Tibial artery (tissue), 4 donors: ENCODE measurements at regions not wholly inside any gene's neighbourhood (a gene's known extent, or its start where the extent isn't known, plus 50 kb on each side); places are given as distances from the start of the nearest gene placed in this dataset.
"Not testable (repeated sequence)": the region's sequence is repeated elsewhere in the genome, so short reads cannot be mapped to it uniquely, and the experiment has no call there.

Experiments
- DNase-seq, 2 donors: peaks; one replicate each; pipeline ENCODE4 v3.0.0-alpha.2; 2019
- H3K27ac ChIP-seq, 2 donors: fragments of 200-600 bp; sonication (generic) in 1 of 2; 1 replicate in 1 of 2; 2 replicates in 1 of 2; pipeline ENCODE4 v1.5.1; 2018 to 2019; ENCODE audit warnings: mild to moderate bottlenecking in 1 of 2
- H3K27me3 ChIP-seq, 2 donors: fragments of 200-600 bp; sonication (generic) in 1 of 2; one replicate each; pipeline versions ENCODE4 v1.5.1 to v1.6.0; 2016 to 2019
- H3K36me3 ChIP-seq, 3 donors: fragments of 200-600 bp; sonication (generic) in 2 of 3; one replicate each; pipeline ENCODE4 v1.5.1; 2016 to 2019; ENCODE audit warnings: mild to moderate bottlenecking in 2 of 3
- H3K4me1 ChIP-seq, 4 donors: fragments of 200-600 bp; sonication (generic) in 2 of 4; 1 replicate in 3 of 4; 2 replicates in 1 of 4; pipeline ENCODE4 v1.5.1; 2016 to 2019
- H3K4me3 ChIP-seq, 2 donors: fragments of 200-600 bp; sonication (generic) in 1 of 2; 1 replicate in 1 of 2; 2 replicates in 1 of 2; pipeline ENCODE4 v1.5.1; 2018 to 2019; ENCODE audit warnings: mild to moderate bottlenecking in 2 of 2
- H3K9me3 ChIP-seq, 3 donors: fragments of 200-600 bp; sonication (generic) in 1 of 3; one replicate each; pipeline ENCODE4 v1.5.1; 2016 to 2019
- intact Hi-C: fragments of 100-400 bp; cut with DNase I; formaldehyde crosslinking; loops from one replicate; pipeline ENCODE4 v1.15.0; 2023; ENCODE audit warnings: low total_unique reads
- TF ChIP-seq, protein P1 (sequence below), 2 experiments: fragments of 200-600 bp in 1 of 2; fragments of 450-650 bp in 1 of 2; IDR thresholded peaks; one replicate each; pipeline ENCODE4 v1.5.1; 2017 to 2019; ENCODE audit warnings: antibody characterized with exemption in 2 of 2, mild to moderate bottlenecking in 1 of 2, moderate library complexity in 1 of 2

DNA sequence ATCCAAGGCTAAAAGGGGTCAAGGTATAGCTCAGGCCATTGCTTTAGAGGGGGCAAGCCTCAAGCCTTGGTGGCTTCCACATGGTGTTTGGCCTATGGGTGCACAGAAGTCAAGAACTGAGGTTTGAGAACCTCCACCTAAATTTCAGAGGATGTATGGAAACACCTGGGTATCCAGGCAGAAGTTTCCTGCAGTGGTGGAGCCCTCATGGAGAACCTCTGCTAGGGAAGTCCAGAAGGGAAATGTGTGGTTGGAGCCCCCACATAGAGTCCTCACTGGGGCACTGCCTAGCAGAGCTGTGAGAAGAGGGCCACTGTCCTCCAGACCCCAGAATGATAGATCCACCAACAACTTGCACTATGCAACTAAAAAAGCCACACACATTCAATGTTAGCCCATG, 678.7 kb upstream of the ADGRB3 start:
- Histone ChIP-seq H3K27ac (no peak overlapping the region), H3K4me1 (no peaks in the 10 kb centered on the region), H3K4me3 (no peak overlapping the region), H3K27me3 (no peaks in the 10 kb centered on the region), H3K9me3 (peaks cover 0 to 8% (median 0%) of the 10 kb centered on the region in 3 donors), H3K36me3 (no peaks in the 10 kb centered on the region)
- intact Hi-C loops, result no loop called here
- no peak for DNase-seq
- TF ChIP-seq, protein P1, sequence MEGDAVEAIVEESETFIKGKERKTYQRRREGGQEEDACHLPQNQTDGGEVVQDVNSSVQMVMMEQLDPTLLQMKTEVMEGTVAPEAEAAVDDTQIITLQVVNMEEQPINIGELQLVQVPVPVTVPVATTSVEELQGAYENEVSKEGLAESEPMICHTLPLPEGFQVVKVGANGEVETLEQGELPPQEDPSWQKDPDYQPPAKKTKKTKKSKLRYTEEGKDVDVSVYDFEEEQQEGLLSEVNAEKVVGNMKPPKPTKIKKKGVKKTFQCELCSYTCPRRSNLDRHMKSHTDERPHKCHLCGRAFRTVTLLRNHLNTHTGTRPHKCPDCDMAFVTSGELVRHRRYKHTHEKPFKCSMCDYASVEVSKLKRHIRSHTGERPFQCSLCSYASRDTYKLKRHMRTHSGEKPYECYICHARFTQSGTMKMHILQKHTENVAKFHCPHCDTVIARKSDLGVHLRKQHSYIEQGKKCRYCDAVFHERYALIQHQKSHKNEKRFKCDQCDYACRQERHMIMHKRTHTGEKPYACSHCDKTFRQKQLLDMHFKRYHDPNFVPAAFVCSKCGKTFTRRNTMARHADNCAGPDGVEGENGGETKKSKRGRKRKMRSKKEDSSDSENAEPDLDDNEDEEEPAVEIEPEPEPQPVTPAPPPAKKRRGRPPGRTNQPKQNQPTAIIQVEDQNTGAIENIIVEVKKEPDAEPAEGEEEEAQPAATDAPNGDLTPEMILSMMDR (IDR thresholded peaks at IDR 0.05), result no peak

DNA sequence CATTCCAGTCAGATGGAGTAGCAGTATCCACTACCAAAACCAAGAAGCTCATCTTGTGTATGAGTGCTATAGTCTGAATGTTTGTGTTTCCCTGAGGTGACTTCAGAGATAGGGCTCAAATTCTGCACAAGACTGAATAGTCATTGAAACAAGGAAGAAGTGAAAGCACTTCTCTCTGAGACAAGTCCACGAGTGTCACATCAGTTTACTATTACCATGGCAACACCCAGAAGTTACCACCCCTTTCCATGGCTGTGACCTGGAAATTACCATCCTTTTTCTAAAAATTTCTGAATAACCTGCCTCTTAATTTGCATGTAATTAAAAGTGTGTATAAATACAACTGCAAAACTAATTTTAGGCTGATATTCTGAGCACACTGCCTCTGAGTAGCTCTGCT, 682.1 kb upstream of the ADGRB3 start:
- no peaks in the 10 kb centered on the region for H3K27me3 ChIP-seq
- intact Hi-C loops, result no loop called here

GRCh38 chr6:67952121-67952520, 683.0 kb upstream of the ADGRB3 start:
- peaks cover 0 to 8% (median 0%) of the 10 kb centered on the region in 3 donors for H3K9me3 ChIP-seq
- H3K27ac ChIP-seq, result no peak overlapping the region
- H3K4me1 ChIP-seq, result no peaks in the 10 kb centered on the region
- H3K4me3 ChIP-seq, result no peak overlapping the region
- DNase-seq, result no peak
- TF ChIP-seq, protein P1 (IDR thresholded peaks at IDR 0.05), result no peak
- intact Hi-C loops, result no loop called here
- H3K27me3 ChIP-seq, result no peaks in the 10 kb centered on the region
- H3K36me3 ChIP-seq, result no peaks in the 10 kb centered on the region

More for the DNA sequence above, 682.1 kb upstream of the ADGRB3 start:
- no peaks in the 10 kb centered on the region for H3K4me1 ChIP-seq
- DNase-seq, result no peak
- H3K36me3 ChIP-seq, result no peaks in the 10 kb centered on the region
- TF ChIP-seq, protein P1 (IDR thresholded peaks at IDR 0.05), result no peak
- H3K4me3 ChIP-seq, result no peak overlapping the region
- no peak overlapping the region for H3K27ac ChIP-seq
- peaks cover 0 to 8% (median 0%) of the 10 kb centered on the region in 3 donors for H3K9me3 ChIP-seq

- intact Hi-C loops, H3K27ac ChIP-seq, H3K9me3 ChIP-seq, H3K4me3 ChIP-seq, DNase-seq, H3K4me1 ChIP-seq, H3K27me3 ChIP-seq, H3K36me3 ChIP-seq: not testable (repeated sequence)
Measured at GRCh38 chr6:67947762-67948161, 687.3 kb upstream of the ADGRB3 start.

GRCh38 chr6:67935976-67936477, 699.1 kb upstream of the ADGRB3 start:
- TF ChIP-seq, protein P1 (IDR thresholded peaks at IDR 0.05), result no peak
- DNase-seq, result no peak
- Histone ChIP-seq H3K4me1 (no peaks in the 10 kb centered on the region), H3K36me3 (no peaks in the 10 kb centered on the region), H3K9me3 (no peaks in the 10 kb centered on the region), H3K4me3 (no peak overlapping the region), H3K27me3 (no peaks in the 10 kb centered on the region), H3K27ac (no peak overlapping the region)
- intact Hi-C loops, result no loop called here

GRCh38 chr6:67933278-67933677, 701.8 kb upstream of the ADGRB3 start:
- H3K9me3 ChIP-seq, result no peaks in the 10 kb centered on the region
- H3K36me3 ChIP-seq, result no peaks in the 10 kb centered on the region
- intact Hi-C loops, result no loop called here
- H3K4me3 ChIP-seq, result no peak overlapping the region
- no peak overlapping the region for H3K27ac ChIP-seq
- H3K4me1 ChIP-seq, result no peaks in the 10 kb centered on the region
- TF ChIP-seq, protein P1 (IDR thresholded peaks at IDR 0.05), result no peak
- H3K27me3 ChIP-seq, result no peaks in the 10 kb centered on the region
- no peak for DNase-seq

DNA sequence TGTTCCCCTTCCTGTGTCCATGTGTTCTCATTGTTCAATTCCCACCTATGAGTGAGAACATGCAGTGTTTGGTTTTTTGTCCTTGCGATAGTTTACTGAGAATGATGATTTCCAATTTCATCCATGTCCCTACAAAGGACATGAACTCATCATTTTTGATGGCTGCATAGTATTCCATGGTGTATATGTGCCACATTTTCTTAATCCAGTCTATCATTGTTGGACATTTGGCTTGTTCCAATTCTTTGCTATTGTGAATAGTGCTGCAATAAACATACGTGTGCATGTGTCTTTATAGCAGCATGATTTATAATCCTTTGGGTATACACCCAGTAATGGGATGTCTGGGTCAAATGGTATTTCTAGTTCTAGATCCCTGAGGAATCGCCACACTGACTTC, 712.5 kb upstream of the ADGRB3 start:
- H3K9me3 ChIP-seq, H3K27ac ChIP-seq, H3K27me3 ChIP-seq, DNase-seq, H3K4me1 ChIP-seq, H3K4me3 ChIP-seq, intact Hi-C loops, H3K36me3 ChIP-seq: not testable (repeated sequence)

GRCh38 chr6:67920040-67920439, 715.0 kb upstream of the ADGRB3 start:
- H3K27ac ChIP-seq, H3K36me3 ChIP-seq, intact Hi-C loops, H3K9me3 ChIP-seq, DNase-seq, H3K4me3 ChIP-seq, H3K27me3 ChIP-seq, H3K4me1 ChIP-seq: not testable (repeated sequence)
